Loucy (cell line): ENCODE measurements at regions not wholly inside any gene's neighbourhood (a gene's known extent, or its start where the extent isn't known, plus 50 kb on each side); places are given as distances from the start of the nearest gene placed in this dataset.

Source experiments
- H2AFZ ChIP-seq: fragments of 200-600 bp; sonication (generic); 2 replicates; pipeline ENCODE4 v1.6.0; 2016; ENCODE audit warnings: antibody characterized with exemption, mild to moderate bottlenecking, low read length, moderate library complexity
- H3F3A ChIP-seq: fragments of 200-600 bp; 2 replicates; pipeline ENCODE4 v1.6.0; 2016; ENCODE audit warnings: antibody characterized with exemption, low read depth, mild to moderate bottlenecking
- H3K27me3 ChIP-seq: fragments of 200-600 bp; sonication (generic); 2 replicates; pipeline ENCODE4 v1.6.1; 2014; ENCODE audit warnings: low read length, mild to moderate bottlenecking; ENCODE audit not compliant: insufficient read depth, poor library complexity, severe bottlenecking
- H3K36me3 ChIP-seq: fragments of 200-600 bp; sonication (generic); 2 replicates; pipeline ENCODE4 v1.6.1; 2016; ENCODE audit warnings: low read length; ENCODE audit not compliant: insufficient read depth
- H3K4me1 ChIP-seq: fragments of 200-600 bp; sonication (generic); 2 replicates; pipeline ENCODE4 v1.5.1; 2014; ENCODE audit warnings: low read length, mild to moderate bottlenecking; ENCODE audit not compliant: insufficient read depth, poor library complexity, severe bottlenecking
- H3K4me2 ChIP-seq: fragments of 200-600 bp; sonication (generic); 2 replicates; pipeline ENCODE4 v1.6.0; 2014; ENCODE audit warnings: antibody characterized with exemption, low read length, low read depth, mild to moderate bottlenecking; ENCODE audit not compliant: poor library complexity, severe bottlenecking
- H3K4me3 ChIP-seq: fragments of 200-600 bp; sonication (generic); 2 replicates; pipeline ENCODE4 v1.5.1; 2014; ENCODE audit warnings: low read length, mild to moderate bottlenecking, mixed read lengths; ENCODE audit not compliant: poor library complexity, severe bottlenecking
- H3K79me2 ChIP-seq: fragments of 200-600 bp; sonication (generic); 2 replicates; pipeline ENCODE4 v1.6.1; 2014; ENCODE audit warnings: low read length; ENCODE audit not compliant: insufficient read depth
- H3K9ac ChIP-seq: fragments of 200-600 bp; sonication (generic); 2 replicates; pipeline ENCODE4 v1.6.0; 2014; ENCODE audit warnings: mild to moderate bottlenecking, low read depth, low read length, moderate library complexity; ENCODE audit not compliant: poor library complexity, severe bottlenecking
- H3K9me2 ChIP-seq: fragments of 200-600 bp; sonication (generic); replicated peaks from 2 replicates; pipeline ENCODE4 v1.6.1; 2016; ENCODE audit warnings: low read depth, low read length, mixed read lengths
- H3K9me3 ChIP-seq: fragments of 200-600 bp; sonication (generic); 2 replicates; pipeline ENCODE4 v1.6.1; 2014; ENCODE audit warnings: mild to moderate bottlenecking, antibody characterized with exemption, low read length, low read depth; ENCODE audit not compliant: insufficient read depth
- H4K20me1 ChIP-seq: fragments of 200-600 bp; sonication (generic); 2 replicates; pipeline ENCODE4 v1.6.0; 2014; ENCODE audit warnings: antibody characterized with exemption, low read length, mild to moderate bottlenecking; ENCODE audit not compliant: insufficient read depth, poor library complexity, severe bottlenecking
- CTCF ChIP-seq: fragments of 200-600 bp; sonication (generic); conservative IDR thresholded peaks from 2 replicates; pipeline ENCODE4 v1.5.1; 2014; ENCODE audit warnings: mild to moderate bottlenecking, antibody characterized with exemption, low read length
- EZH2phosphoT487 ChIP-seq: fragments of 200-600 bp; IDR thresholded peaks from 2 replicates; pipeline ENCODE4 v1.6.1; 2018; ENCODE audit warnings: antibody characterized with exemption, mild to moderate bottlenecking, moderate library complexity, borderline replicate concordance

GRCh38 chr19:31705656-31706055 lies 356.4 kb upstream of the TSHZ3 start:
- TF ChIP-seq CTCF (no peak), EZH2phosphoT487 (no peak)
- no peak overlapping the region for H3K9ac ChIP-seq
- no peaks in the 10 kb centered on the region for H3F3A ChIP-seq
- H3K27me3 ChIP-seq: no peaks in the 10 kb centered on the region
- H3K4me3 ChIP-seq: no peak overlapping the region
- no peaks in the 10 kb centered on the region for H3K9me2 ChIP-seq
- no peaks in the 10 kb centered on the region for H4K20me1 ChIP-seq
- H3K79me2 ChIP-seq: no peaks in the 10 kb centered on the region
- peaks cover 14% of the 10 kb centered on the region; the same call in 1 of the 2 replicates for H3K9me3 ChIP-seq
- no peaks in the 10 kb centered on the region for H3K4me1 ChIP-seq
- H3K36me3 ChIP-seq: no peaks in the 10 kb centered on the region
- H2AFZ ChIP-seq: no peak overlapping the region
- no peak overlapping the region for H3K4me2 ChIP-seq

GRCh38 chr19:31706131-31706530 lies 356.9 kb upstream of the TSHZ3 start:
- Histone ChIP-seq H4K20me1 (no peaks in the 10 kb centered on the region), H3K9ac (no peak overlapping the region), H3K36me3 (no peaks in the 10 kb centered on the region), H3K79me2 (no peaks in the 10 kb centered on the region), H3K4me1 (no peaks in the 10 kb centered on the region), H3K9me3 (peaks cover 14% of the 10 kb centered on the region; the same call in 1 of the 2 replicates), H3K4me2 (no peak overlapping the region), H3F3A (no peaks in the 10 kb centered on the region), H3K9me2 (no peaks in the 10 kb centered on the region), H3K4me3 (no peak overlapping the region), H3K27me3 (no peaks in the 10 kb centered on the region), H2AFZ (no peak overlapping the region)
- TF ChIP-seq CTCF: no peak
- no peak for TF ChIP-seq EZH2phosphoT487

- no peaks in the 10 kb centered on the region for H3F3A ChIP-seq
- H2AFZ ChIP-seq: no peak overlapping the region
- peaks cover 11% of the 10 kb centered on the region; the same call in 1 of the 2 replicates for H3K9me3 ChIP-seq
- no peaks in the 10 kb centered on the region for H3K36me3 ChIP-seq
- TF ChIP-seq EZH2phosphoT487: no peak
- TF ChIP-seq CTCF: no peak
- H3K27me3 ChIP-seq: no peaks in the 10 kb centered on the region
- no peak overlapping the region for H3K9ac ChIP-seq
- H4K20me1 ChIP-seq: no peaks in the 10 kb centered on the region
- H3K4me3 ChIP-seq: no peak overlapping the region
- H3K9me2 ChIP-seq: no peaks in the 10 kb centered on the region
- no peak overlapping the region for H3K4me2 ChIP-seq
- H3K4me1 ChIP-seq: no peaks in the 10 kb centered on the region
- no peaks in the 10 kb centered on the region for H3K79me2 ChIP-seq
Observed at GRCh38 chr19:31706691-31707620, 357.7 kb upstream of the TSHZ3 start.
